WTC11 (cell line): ENCODE measurements at regions not wholly inside any gene's neighbourhood (a gene's known extent, or its start where the extent isn't known, plus 50 kb on each side); places are given as distances from the start of the nearest gene placed in this dataset.

Experiments used
- ATAC-seq: fragments of 200-7000 bp; cut with Tn5 transposase; 2 replicates; pipeline ENCODE4 v1.10.0; 2021; ENCODE audit warnings: mild to moderate bottlenecking, moderate library complexity
- CTCF ChIA-PET: fragments of 300-600 bp; sonication (Branson Sonifier 250); formaldehyde crosslinking; loops from one replicate; lab custom pipeline; 2021; ENCODE audit warnings: antibody characterized with exemption; lab: Charles Lee
- POLR2A ChIA-PET: fragments of 350-600 bp; sonication (Branson Sonifier 250); formaldehyde crosslinking; loops from one replicate; lab custom pipeline; 2021; ENCODE audit warnings: antibody characterized with exemption; lab: Charles Lee
- DNase-seq: peaks from one replicate; pipeline ENCODE4 v3.0.0; 2021; ENCODE audit warnings: low spot score
- H3K27ac Mint-ChIP-seq: 2 replicates; pipeline ENCODE4 v1.8.0; 2021; ENCODE audit warnings: mixed read lengths
- H3K27me3 Mint-ChIP-seq: 2 replicates; pipeline ENCODE4 v1.8.0; 2021; ENCODE audit warnings: low read depth, mild to moderate bottlenecking, moderate library complexity, mixed read lengths
- H3K36me3 Mint-ChIP-seq: 2 replicates; pipeline ENCODE4 v1.8.0; 2021; ENCODE audit warnings: mixed read lengths
- H3K4me1 Mint-ChIP-seq: 2 replicates; pipeline ENCODE4 v1.8.0; 2022; ENCODE audit warnings: mixed read lengths
- H3K4me3 Mint-ChIP-seq: 2 replicates; pipeline ENCODE4 v1.8.0; 2021; ENCODE audit warnings: mild to moderate bottlenecking, moderate library complexity, mixed read lengths
- H3K9me3 Mint-ChIP-seq: 2 replicates; pipeline ENCODE4 v1.8.0; 2021; ENCODE audit warnings: mixed read lengths
- ARID4B ChIP-seq: sonication (generic); formaldehyde crosslinking; IDR thresholded peaks from 2 replicates; pipeline ENCODE4 v1.8.0; 2023; ENCODE audit warnings: missing genetic modification reagents, mild to moderate bottlenecking, borderline replicate concordance
- ATF2 ChIP-seq: sonication (generic); formaldehyde crosslinking; IDR thresholded peaks from 2 replicates; pipeline ENCODE4 v1.8.1; 2022; ENCODE audit warnings: low read depth, missing genetic modification reagents, borderline replicate concordance
- CDX4 ChIP-seq: fragments of 250-450 bp; sonication (Bioruptor Pico); IDR thresholded peaks from 2 replicates; pipeline ENCODE4 v1.9.0; 2021; ENCODE audit warnings: moderate library complexity, mild to moderate bottlenecking, inconsistent platforms, borderline replicate concordance
- ESRRA ChIP-seq: sonication (generic); formaldehyde crosslinking; IDR thresholded peaks from 2 replicates; pipeline ENCODE4 v1.8.1; 2022; ENCODE audit warnings: mild to moderate bottlenecking, missing genetic modification reagents, borderline replicate concordance
- FOXP4 ChIP-seq: sonication (generic); formaldehyde crosslinking; IDR thresholded peaks from 2 replicates; pipeline ENCODE4 v1.8.0; 2022; ENCODE audit warnings: mild to moderate bottlenecking, missing genetic modification reagents
- JUN ChIP-seq: sonication (generic); formaldehyde crosslinking; IDR thresholded peaks from 2 replicates; pipeline ENCODE4 v1.8.0; 2023; ENCODE audit warnings: mild to moderate bottlenecking, missing genetic modification reagents
- NFYB ChIP-seq: sonication (generic); formaldehyde crosslinking; conservative IDR thresholded peaks from 2 replicates; pipeline ENCODE4 v1.8.0; 2022; ENCODE audit warnings: low read depth, missing genetic modification reagents
- PRDM15 ChIP-seq: sonication (generic); formaldehyde crosslinking; IDR thresholded peaks from 2 replicates; pipeline ENCODE4 v1.8.0; 2022; ENCODE audit warnings: missing genetic modification reagents
- SMAD3 ChIP-seq: sonication (generic); formaldehyde crosslinking; IDR thresholded peaks from 2 replicates; pipeline ENCODE4 v1.8.0; 2022; ENCODE audit warnings: missing genetic modification reagents, mild to moderate bottlenecking, borderline replicate concordance
- USF1 ChIP-seq: sonication (generic); formaldehyde crosslinking; IDR thresholded peaks from 2 replicates; pipeline ENCODE4 v1.8.0; 2022; ENCODE audit warnings: mild to moderate bottlenecking, missing genetic modification reagents
- USF2 ChIP-seq: sonication (generic); formaldehyde crosslinking; IDR thresholded peaks from 2 replicates; pipeline ENCODE4 v1.8.1; 2023; ENCODE audit warnings: mild to moderate bottlenecking, missing genetic modification reagents, moderate library complexity
- ZNF138 ChIP-seq: sonication (generic); formaldehyde crosslinking; conservative IDR thresholded peaks from 2 replicates; pipeline ENCODE4 v1.8.1; 2022; ENCODE audit warnings: mild to moderate bottlenecking, moderate library complexity, missing genetic modification reagents
- ZNF219 ChIP-seq: sonication (generic); formaldehyde crosslinking; IDR thresholded peaks from 2 replicates; pipeline ENCODE4 v1.8.0; 2023; ENCODE audit warnings: missing genetic modification reagents, mild to moderate bottlenecking, borderline replicate concordance
- ZNF512 ChIP-seq: sonication (generic); formaldehyde crosslinking; IDR thresholded peaks from 2 replicates; pipeline ENCODE4 v1.8.1; 2022; ENCODE audit warnings: missing genetic modification reagents, borderline replicate concordance

GRCh38 chr2:136703214-136703613 is 62.1 kb upstream of the THSD7B start:
- H3K27me3 Mint-ChIP-seq: no peaks in the 10 kb centered on the region
- no peak overlapping the region for H3K4me3 Mint-ChIP-seq
- H3K4me1 Mint-ChIP-seq: no peaks in the 10 kb centered on the region
- DNase-seq: no peak
- ATAC-seq: no peak
- H3K36me3 Mint-ChIP-seq: peaks cover 6% of the 10 kb centered on the region
- TF ChIP-seq ATF2 (CRISPR knock-in tag) (no peak), ARID4B (CRISPR knock-in tag) (no peak), JUN (CRISPR knock-in tag) (no peak), CDX4 (no peak), ZNF512 (CRISPR knock-in tag) (no peak), PRDM15 (CRISPR knock-in tag) (no peak), ESRRA (CRISPR knock-in tag) (no peak)
- H3K9me3 Mint-ChIP-seq: peaks cover 26% of the 10 kb centered on the region
- ChIA-PET CTCF (no interaction called here), POLR2A (no interaction called here)
- no peak overlapping the region for H3K27ac Mint-ChIP-seq

GRCh38 chr2:136696438-136696837 is 68.9 kb upstream of the THSD7B start:
- Mint-ChIP-seq H3K27ac (no peak overlapping the region), H3K4me1 (peaks cover 7% of the 10 kb centered on the region)
- no peak for TF ChIP-seq SMAD3 (CRISPR knock-in tag)
- no peak for TF ChIP-seq ZNF138 (CRISPR knock-in tag)
- no peak for TF ChIP-seq FOXP4 (CRISPR knock-in tag)
- TF ChIP-seq USF2 (CRISPR knock-in tag): no peak
- no peak for TF ChIP-seq NFYB (CRISPR knock-in tag)
- TF ChIP-seq ZNF219 (CRISPR knock-in tag): no peak
- no peak for TF ChIP-seq JUN (CRISPR knock-in tag)
- no peak for TF ChIP-seq USF1
- TF ChIP-seq, all 79 proteins: peak for 0
- ATAC-seq (no peak), DNase-seq (no peak)
- ChIA-PET CTCF (no interaction called here), POLR2A (no interaction called here)
- Mint-ChIP-seq H3K27me3 (no peaks in the 10 kb centered on the region), H3K4me3 (no peak overlapping the region), H3K9me3 (peaks cover 19% of the 10 kb centered on the region), H3K36me3 (peaks cover 6% of the 10 kb centered on the region)
